NCI-H526 (cell line): ENCODE measurements at regions not wholly inside any gene's neighbourhood (a gene's known extent, or its start where the extent isn't known, plus 50 kb on each side); places are given as distances from the start of the nearest gene placed in this dataset.
A peak's percentile ranks its signal among the peaks of the same experiment; 100 is the strongest.
"Not testable (repeated sequence)": the region's sequence is repeated elsewhere in the genome, so short reads cannot be mapped to it uniquely, and the experiment has no call there.

Experiments used
- DNase-seq, 2 experiments: peaks; one replicate each; lab custom pipeline; 2025; lab: John Stamatoyannopoulos, UW

DNA sequence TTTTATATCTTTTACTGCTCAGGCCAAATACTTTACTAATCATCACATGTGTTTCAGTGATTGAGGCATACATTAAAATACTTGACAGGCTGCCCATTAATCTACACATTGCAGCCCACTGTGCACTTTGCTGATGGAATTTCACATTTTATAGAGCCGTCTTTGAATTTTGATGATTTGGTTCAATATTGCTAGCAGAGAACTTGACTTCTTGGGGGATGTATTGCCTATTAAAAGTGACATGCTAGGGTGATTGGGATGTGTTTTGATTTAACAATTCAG is 1291.0 kb upstream of the GYPC start:
- no peak for DNase-seq

DNA sequence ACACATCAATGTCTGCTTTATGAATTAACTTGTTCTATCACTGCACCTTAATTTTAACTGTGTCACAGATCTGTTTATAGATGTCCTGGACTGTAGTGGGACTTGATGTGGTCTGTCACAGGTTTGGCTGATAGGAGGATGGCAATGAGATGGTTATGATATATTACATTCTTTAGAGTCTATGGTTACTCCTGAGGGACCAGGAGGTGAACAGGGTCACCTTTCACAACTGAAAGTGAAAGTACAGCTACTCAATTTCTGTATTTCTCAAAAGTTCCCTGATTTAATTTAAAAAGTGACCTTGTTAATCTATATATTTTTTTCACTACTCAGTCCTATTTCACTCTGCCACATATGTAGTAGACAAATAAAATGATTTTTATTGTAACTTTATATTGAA is 1284.1 kb upstream of the GYPC start:
- no peak for DNase-seq

GRCh38 chr2:125373293-125373692 is 1282.7 kb upstream of the GYPC start:
- no peak for DNase-seq

DNA sequence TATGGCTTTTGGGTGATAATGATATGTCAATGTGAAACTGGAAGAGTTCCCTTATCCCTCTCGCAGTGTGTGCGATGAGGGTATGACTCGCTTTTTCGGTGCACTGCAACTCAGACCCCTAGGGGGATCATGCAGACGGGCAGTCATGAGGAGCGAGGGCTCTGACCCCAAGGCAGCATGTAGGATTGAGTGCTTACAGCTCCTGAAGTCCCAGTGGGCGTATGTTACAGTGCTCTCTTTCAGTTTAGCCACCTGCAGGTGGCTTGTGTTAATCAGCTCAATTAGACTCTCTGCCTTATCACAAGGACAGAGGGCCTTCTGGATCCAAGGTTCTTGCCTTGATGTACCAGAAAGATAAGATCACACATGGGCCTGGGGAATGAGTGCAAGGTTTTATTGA is 1269.9 kb upstream of the GYPC start:
- peak in 1 of 2 experiments; percentile 4 for DNase-seq

GRCh38 chr2:125397535-125398251 is 1258.3 kb upstream of the GYPC start:
- DNase-seq, result no peak

GRCh38 chr2:125398738-125399524 is 1257.0 kb upstream of the GYPC start:
- no peak for DNase-seq

GRCh38 chr2:125405816-125406215 is 1250.1 kb upstream of the GYPC start:
- no peak for DNase-seq

DNA sequence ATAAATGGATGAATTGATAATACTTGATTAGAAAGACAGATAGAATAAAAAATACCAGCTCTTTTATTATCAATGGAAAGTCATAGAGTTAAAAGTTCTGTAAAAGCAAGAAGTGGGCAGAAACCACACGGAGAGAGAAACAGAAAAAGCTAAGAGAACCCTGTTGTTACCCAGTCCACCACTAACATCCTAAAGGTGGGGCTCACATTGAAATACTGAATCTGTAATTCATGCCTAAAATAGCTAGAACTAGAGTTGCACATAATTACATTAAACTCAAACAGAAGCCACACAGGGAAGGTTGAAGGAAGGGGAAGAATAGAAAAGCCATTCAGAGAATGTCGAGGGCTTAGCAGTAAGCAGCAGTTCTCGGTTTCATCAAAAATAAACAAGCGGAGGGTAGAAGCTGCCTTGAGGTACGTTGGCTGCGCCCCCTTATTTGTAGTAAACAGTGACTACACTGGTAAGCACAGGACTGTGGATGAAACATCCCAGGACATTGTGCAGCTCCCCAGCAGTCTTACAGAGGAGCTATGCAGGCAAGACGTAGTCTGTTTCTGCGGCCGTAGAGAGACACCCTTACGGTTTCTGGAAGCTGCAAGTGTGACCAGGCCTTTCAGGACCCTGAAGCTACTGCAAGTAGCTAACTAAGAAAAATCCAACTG is 1247.0 kb upstream of the GYPC start:
- DNase-seq, result no peak

DNA sequence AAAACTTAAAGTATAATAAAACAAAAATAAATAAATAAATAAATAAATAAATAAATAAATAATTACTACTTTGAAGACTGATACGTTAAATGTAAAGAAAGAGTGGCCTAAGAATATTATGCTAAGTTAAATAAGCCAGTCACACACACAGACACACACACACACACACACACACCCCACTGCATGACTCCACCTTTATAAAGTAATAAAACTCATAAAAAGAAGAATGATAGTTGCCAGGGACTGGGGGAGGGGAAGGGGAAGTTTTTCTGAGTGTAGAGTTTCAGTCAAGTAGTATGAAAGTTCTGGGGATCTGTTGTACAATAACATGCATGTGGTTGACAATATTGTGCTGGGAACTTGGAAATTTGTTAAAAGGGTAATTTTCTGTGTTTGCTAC is 1237.5 kb upstream of the GYPC start:
- DNase-seq, result no peak

DNA sequence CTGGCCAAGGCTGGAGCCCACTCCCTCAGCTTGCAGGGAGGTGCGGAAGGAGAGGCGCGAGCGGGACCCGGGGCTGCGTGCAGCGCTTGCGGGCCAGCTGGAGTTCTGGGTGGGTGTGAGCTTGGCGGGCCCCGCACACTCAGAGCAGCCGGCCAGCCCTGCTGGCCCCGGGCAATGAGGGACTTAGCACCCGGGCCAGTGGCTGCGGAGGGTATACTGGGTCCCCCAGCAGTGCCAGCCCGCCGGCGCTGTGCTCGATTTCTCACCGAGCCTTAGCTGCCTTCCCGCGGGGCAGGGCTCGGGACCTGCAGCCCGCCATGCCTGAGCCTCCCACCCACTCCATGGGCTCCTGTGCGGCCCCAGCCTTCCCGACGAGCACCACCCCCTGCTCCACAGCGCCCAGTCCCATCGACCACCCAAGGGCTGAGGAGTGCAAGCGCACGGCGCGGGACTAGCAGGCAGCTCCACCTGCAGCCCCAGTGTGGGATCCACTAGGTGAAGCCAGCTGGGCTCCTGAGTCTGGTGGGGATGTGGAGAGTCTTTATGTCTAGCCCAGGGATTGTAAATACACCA is 1233.7 kb upstream of the GYPC start:
- not testable (repeated sequence) for DNase-seq

- DNase-seq, result no peak
Observed at GRCh38 chr2:125424266-125424785, 1231.6 kb upstream of the GYPC start.

DNA sequence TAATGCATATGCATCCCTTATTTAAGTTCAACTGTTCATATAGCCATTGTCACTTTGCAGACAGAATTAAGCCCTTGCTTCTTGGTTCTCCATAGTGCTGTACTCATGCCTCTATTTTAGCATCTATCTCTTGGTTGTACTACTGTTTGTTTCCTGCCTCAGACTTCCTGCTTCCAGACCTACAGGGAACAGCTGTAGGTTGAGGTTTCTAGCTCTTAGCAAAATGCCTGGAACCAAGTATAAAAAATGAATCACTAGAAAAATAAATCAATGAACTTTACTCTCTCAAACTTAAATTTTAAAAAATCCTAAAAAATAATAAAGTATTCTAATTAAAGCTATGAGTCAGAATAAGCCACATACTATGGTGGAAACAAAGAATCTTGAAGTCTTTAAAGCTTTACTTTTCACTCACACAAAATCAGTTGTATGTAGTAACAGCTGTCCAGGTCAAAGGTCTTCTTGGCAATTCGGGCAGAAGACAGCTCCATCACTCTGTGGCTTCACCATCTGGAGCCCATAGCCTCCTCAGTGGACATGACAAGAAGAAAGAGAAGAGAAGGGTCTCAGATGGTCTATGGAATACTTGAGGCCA is 1228.1 kb upstream of the GYPC start:
- no peak for DNase-seq

GRCh38 chr2:125444106-125444505 is 1211.9 kb upstream of the GYPC start:
- DNase-seq, result no peak

DNA sequence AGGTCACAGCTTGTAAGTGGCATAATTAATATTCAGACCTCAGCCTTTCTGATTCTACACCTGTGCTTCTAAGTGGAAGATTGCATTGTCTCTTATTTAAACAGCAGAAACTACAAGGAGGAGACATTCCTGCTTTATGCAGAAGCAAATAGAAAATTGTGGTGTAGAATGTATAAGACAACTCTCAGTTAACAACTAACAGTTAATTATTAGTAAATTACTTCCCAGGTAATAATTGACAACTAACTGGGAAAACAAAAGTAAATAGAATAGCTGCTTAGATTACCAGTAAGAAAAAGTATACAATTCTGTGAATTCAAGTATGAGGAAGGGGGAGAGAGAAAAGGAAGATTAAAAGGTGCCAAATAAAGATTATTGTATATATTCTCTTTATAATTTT is 1210.5 kb upstream of the GYPC start:
- no peak for DNase-seq

GRCh38 chr2:125450092-125450491 is 1205.9 kb upstream of the GYPC start:
- no peak for DNase-seq

DNA sequence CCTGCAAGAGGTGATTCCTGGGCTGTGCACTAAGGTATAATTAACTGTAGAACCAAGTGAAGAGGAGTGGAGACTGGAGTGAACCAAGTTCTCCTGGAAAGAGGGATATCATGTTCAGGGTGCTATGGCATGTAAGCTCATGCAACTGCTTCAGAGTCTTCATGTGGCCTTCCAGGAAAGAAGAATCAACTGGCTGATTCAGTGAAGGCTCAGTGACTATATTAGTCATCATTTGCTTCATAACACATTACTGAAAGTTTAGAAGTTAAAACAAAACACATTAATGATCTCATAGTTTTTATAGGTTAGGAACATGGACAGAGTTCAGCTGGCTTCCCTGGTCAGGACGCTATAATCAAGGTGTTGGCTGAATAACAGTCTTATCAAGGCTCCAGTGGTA is 1200.8 kb upstream of the GYPC start:
- no peak for DNase-seq

GRCh38 chr2:125456693-125457363 is 1199.1 kb upstream of the GYPC start:
- DNase-seq, result no peak

DNA sequence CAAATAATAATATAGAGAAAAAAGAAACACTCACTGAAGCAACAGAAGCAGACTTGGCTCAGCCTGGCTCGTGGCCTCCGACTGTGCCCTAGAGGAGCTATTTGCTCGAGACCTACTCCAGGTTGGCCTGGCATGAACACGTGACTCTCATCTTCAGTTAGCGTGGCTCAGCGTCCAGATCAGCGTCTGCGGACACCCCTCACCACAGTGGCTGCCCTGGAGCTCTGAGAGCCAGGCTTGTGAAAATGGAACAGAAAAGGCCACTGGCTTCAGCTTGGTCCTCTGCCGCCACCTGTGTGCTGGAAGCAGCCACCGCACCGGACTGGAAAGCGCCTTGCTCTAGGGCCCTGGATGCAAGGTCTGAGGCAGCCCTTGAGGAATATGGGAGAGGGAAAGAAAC is 1184.0 kb upstream of the GYPC start:
- DNase-seq, result peak in 1 of 2 experiments; percentile 4

DNA sequence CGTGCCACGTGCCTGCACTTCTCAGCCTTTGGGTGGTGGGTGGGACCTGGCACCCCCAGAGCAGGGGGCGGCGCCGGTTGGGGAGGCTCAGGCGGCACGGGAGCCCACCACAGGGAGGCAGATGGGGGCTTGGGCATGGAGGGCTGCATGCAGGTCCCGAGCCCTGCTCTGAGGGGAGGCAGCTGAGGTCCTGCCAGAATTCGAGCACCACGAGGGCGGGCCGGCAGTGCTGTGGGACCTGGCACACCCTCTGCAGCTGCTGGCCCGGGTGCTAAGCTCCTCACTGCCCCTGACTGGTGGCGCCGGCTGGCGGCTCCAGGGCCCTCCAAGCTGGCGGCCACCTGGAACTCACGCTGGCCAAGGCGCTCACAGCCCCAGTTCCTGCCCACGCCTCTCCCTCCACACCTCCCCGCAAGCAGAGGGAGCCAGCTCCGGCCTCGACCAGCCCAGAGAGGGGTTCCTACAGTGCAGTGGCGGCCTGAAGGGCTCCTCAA is 1176.8 kb upstream of the GYPC start:
- DNase-seq, result no peak

- DNase-seq, result no peak
Observed at GRCh38 chr2:125490308-125490707, 1165.7 kb upstream of the GYPC start.

DNA sequence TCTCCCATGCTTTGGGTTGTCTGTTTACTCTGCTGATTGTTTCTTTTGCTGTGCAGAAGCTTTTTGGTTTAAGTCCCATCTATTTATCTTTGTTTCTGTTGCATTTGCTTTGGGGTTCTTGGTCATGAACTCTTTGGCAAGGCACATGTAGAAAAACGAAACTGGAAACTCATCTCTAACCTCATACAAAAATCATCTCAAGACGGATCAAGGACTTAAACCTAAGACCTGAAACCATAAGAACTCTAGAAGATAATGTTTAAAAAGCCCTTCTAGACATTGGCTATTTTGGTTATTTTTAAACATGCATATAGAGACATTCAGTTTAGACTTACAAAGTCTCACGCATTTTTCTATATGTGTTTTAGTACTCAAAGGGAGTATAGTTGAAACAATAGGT is 1164.3 kb upstream of the GYPC start:
- DNase-seq, result no peak

DNA sequence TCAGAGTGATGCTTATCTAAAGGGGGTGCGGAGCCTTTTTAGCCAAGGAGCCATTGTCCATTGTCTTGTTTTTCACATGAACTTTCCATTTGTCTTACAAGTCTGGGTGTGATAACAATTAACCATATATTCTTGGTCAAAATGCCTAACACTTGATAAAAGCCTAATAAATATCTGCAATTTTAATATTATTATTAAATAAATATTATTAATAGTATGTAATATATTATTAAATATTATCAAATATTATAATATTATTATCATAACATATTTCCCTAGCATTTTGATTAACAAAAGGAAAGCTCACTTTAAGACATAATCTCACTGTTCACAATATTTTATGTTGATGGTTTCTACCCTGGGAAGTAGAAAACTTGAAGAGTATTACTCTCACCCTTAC is 1143.6 kb upstream of the GYPC start:
- no peak for DNase-seq
